GM13976 (cell line): ENCODE measurements at regions not wholly inside any gene's neighbourhood (a gene's known extent, or its start where the extent isn't known, plus 50 kb on each side); places are given as distances from the start of the nearest gene placed in this dataset.
"Not testable (repeated sequence)": the region's sequence is repeated elsewhere in the genome, so short reads cannot be mapped to it uniquely, and the experiment has no call there.

ENCODE experiments used
- DNase-seq: peaks from one replicate; pipeline ENCODE4 v3.0.0; 2012; ENCODE audit warnings: low spot score
- CTCF ChIP-seq: IDR thresholded peaks from 2 replicates; pipeline ENCODE4 v1.5.1; 2012; ENCODE audit warnings: borderline replicate concordance, mild to moderate bottlenecking; ENCODE audit not compliant: insufficient read depth; ENCODE audit errors: extremely low read depth, missing control alignments, control extremely low read depth
- in situ Hi-C: fragments of 300-500 bp; cut with MboI; formaldehyde crosslinking; loops from one replicate; pipeline ENCODE4 v1.12.0; 2022; ENCODE audit warnings: low sequenced_read_pairs, mixed read lengths, inconsistent platforms; ENCODE audit not compliant: unreplicated experiment

- TF ChIP-seq CTCF = no peak
- in situ Hi-C loops = no loop called here
- DNase-seq = no peak
Observed at GRCh38 chr14:44613061-44613712, 106.1 kb upstream of the FSCB start.

GRCh38 chr14:44612002-44612401, 104.9 kb upstream of the FSCB start:
- no peak for DNase-seq
- in situ Hi-C loops = no loop called here
- TF ChIP-seq CTCF = no peak

- DNase-seq = no peak
- TF ChIP-seq CTCF = no peak
- in situ Hi-C loops = no loop called here
Observed at GRCh38 chr14:44609876-44610510, 102.9 kb upstream of the FSCB start.

- TF ChIP-seq CTCF = no peak
- no peak for DNase-seq
- in situ Hi-C loops = no loop called here
Observed at GRCh38 chr14:44609201-44609600, 102.1 kb upstream of the FSCB start.

- in situ Hi-C loops = no loop called here
- DNase-seq = no peak
- TF ChIP-seq CTCF = no peak
Observed at GRCh38 chr14:44607701-44608100, 100.6 kb upstream of the FSCB start.

- no peak for DNase-seq
- TF ChIP-seq CTCF = no peak
- in situ Hi-C loops = no loop called here
Observed at GRCh38 chr14:44606576-44606975, 99.5 kb upstream of the FSCB start.

- in situ Hi-C loops, DNase-seq: not testable (repeated sequence)
Observed at GRCh38 chr14:44601266-44601665, 94.2 kb upstream of the FSCB start.
